A549 (cell line): ENCODE measurements at regions not wholly inside any gene's neighbourhood (a gene's known extent, or its start where the extent isn't known, plus 50 kb on each side); places are given as distances from the start of the nearest gene placed in this dataset.

Experiments
- ATAC-seq, 2 experiments: fragments of 200-7000 bp in 1 of 2; fragments of >200 bp in 1 of 2; cut with Nextera tagmentation in 1 of 2; cut with Tn5 transposase in 1 of 2; 3 replicates each; pipeline versions ENCODE4 v1.8.0 to v1.9.1; 2018 to 2020; ENCODE audit warnings: mild to moderate bottlenecking in 1 of 2, moderate library complexity in 1 of 2
- CTCF ChIA-PET: fragments of 300-600 bp; sonication (Branson Sonifier 250); formaldehyde crosslinking; extraction: SDS; loops from one replicate; lab custom pipeline; 2021; ENCODE audit warnings: antibody characterized with exemption, inconsistent platforms; lab: Yijun Ruan, JAX
- POLR2A ChIA-PET: fragments of 350-600 bp; formaldehyde crosslinking; extraction: SDS; loops from one replicate; lab custom pipeline; 2021; ENCODE audit warnings: antibody characterized with exemption, inconsistent platforms; lab: Yijun Ruan, JAX
- DNase-seq, 2 experiments: peaks; one replicate each; pipeline versions ENCODE4 v3.0.0 to v3.0.0-alpha.2; 2011 to 2016; ENCODE audit warnings: low read depth in 1 of 2, low spot score in 1 of 2
- FAIRE-seq: peaks from 2 replicates; lab custom pipeline; 2011; peaks lifted over from hg19 to GRCh38; lab: Jason Lieb, UNC
- H3K27ac ChIP-seq, 2 experiments: fragments of >200 bp; sonication (Bioruptor Twin); formaldehyde crosslinking; 3 replicates each; pipeline ENCODE4 v1.5.1; 2016 to 2017
- H3K4me1 ChIP-seq: fragments of >200 bp; sonication (Bioruptor Twin); formaldehyde crosslinking; 3 replicates; pipeline ENCODE4 v1.6.1; 2016
- H3K4me2 ChIP-seq: fragments of >200 bp; sonication (Bioruptor Twin); formaldehyde crosslinking; 3 replicates; pipeline ENCODE4 v1.6.1; 2016
- H3K4me3 ChIP-seq: fragments of >200 bp; sonication (Bioruptor Twin); formaldehyde crosslinking; 3 replicates; pipeline ENCODE4 v1.5.1; 2016
- H3K9me3 ChIP-seq: fragments of >200 bp; sonication (Bioruptor Twin); formaldehyde crosslinking; 3 replicates; pipeline ENCODE4 v1.6.1; 2016
- ATOH8 ChIP-seq: fragments of 250-450 bp; sonication (Bioruptor Pico); IDR thresholded peaks from 2 replicates; pipeline ENCODE4 v1.5.0; 2020; ENCODE audit warnings: low read depth, mild to moderate bottlenecking, moderate library complexity
- BCL3 ChIP-seq: fragments of >200 bp; sonication (Bioruptor Twin); formaldehyde crosslinking; IDR thresholded peaks from 3 replicates; pipeline ENCODE4 v1.6.1; 2016
- CHD2 ChIP-seq: fragments of 150-350 bp; IDR thresholded peaks from 2 replicates; pipeline ENCODE4 v1.6.1; 2014; ENCODE audit warnings: low read length; ENCODE audit not compliant: partially characterized antibody
- CTCF ChIP-seq: fragments of >200 bp; sonication (Bioruptor Twin); formaldehyde crosslinking; IDR thresholded peaks from 3 replicates; pipeline ENCODE4 v1.5.1; 2016
- EHMT2 ChIP-seq: fragments of 200-600 bp; sonication (generic); IDR thresholded peaks from 2 replicates; pipeline ENCODE4 v1.6.1; 2016; ENCODE audit warnings: antibody characterized with exemption, low read depth, mild to moderate bottlenecking, moderate library complexity
- ELK1 ChIP-seq: fragments of 150-350 bp; IDR thresholded peaks from 2 replicates; pipeline ENCODE4 v1.6.1; 2014; ENCODE audit warnings: low read depth, mild to moderate bottlenecking, low read length
- FOSB ChIP-seq: fragments of 250-450 bp; sonication (Bioruptor Pico); IDR thresholded peaks from 2 replicates; pipeline ENCODE4 v1.5.0; 2020; ENCODE audit warnings: mild to moderate bottlenecking, moderate library complexity
- HES2 ChIP-seq: fragments of >200 bp; sonication (Bioruptor Twin); formaldehyde crosslinking; IDR thresholded peaks from 2 replicates; pipeline ENCODE4 v1.6.1; 2016
- JUNB ChIP-seq: fragments of >200 bp; sonication (Bioruptor Twin); formaldehyde crosslinking; IDR thresholded peaks from 2 replicates; pipeline ENCODE4 v1.6.1; 2016
- NR3C1 ChIP-seq: fragments of >200 bp; sonication (Bioruptor Twin); formaldehyde crosslinking; IDR thresholded peaks from 3 replicates; pipeline ENCODE4 v1.6.1; 2017
- PBX3 ChIP-seq: IDR thresholded peaks from 2 replicates; pipeline ENCODE4 v1.6.1; 2012
- POLR2AphosphoS2 ChIP-seq: conservative IDR thresholded peaks from 2 replicates; pipeline ENCODE4 v1.6.1; 2012; ENCODE audit warnings: low read length, improper control_type of control experiment, inconsistent platforms
- RARB ChIP-seq: fragments of 250-450 bp; sonication (Bioruptor Pico); IDR thresholded peaks from 2 replicates; pipeline ENCODE4 v1.8.0; 2021; ENCODE audit warnings: mild to moderate bottlenecking, moderate library complexity
- REST ChIP-seq: fragments of 200-600 bp; sonication (generic); IDR thresholded peaks from 2 replicates; pipeline ENCODE4 v1.6.1; 2016; ENCODE audit warnings: antibody characterized with exemption, mild to moderate bottlenecking, moderate library complexity
- SMC3 ChIP-seq: fragments of >200 bp; sonication (Bioruptor Twin); formaldehyde crosslinking; IDR thresholded peaks from 3 replicates; pipeline ENCODE4 v1.6.1; 2018; ENCODE audit warnings: inconsistent platforms
- TP53 ChIP-seq: fragments of 250-450 bp; sonication (Bioruptor Pico); IDR thresholded peaks from 2 replicates; pipeline ENCODE4 v1.5.0; 2021; ENCODE audit warnings: mild to moderate bottlenecking, moderate library complexity
- ZNF302 ChIP-seq: fragments of 250-450 bp; sonication (Bioruptor Pico); IDR thresholded peaks from 2 replicates; pipeline ENCODE4 v1.9.0; 2021; ENCODE audit warnings: inconsistent platforms, mild to moderate bottlenecking, moderate library complexity
- WGBS: methylation state at CpG from one replicate; pipeline ENCODE4 v1.1.6; 2017; ENCODE audit errors: missing lambda C conversion rate; 5-methylcytosine and 5-hydroxymethylcytosine counted together

GRCh38 chr2:121837591-121837990 is 82.1 kb downstream of the TSN start:
- no peak for ATAC-seq
- H3K4me2 ChIP-seq: no peak overlapping the region
- no peak for TF ChIP-seq BCL3
- no peak for TF ChIP-seq REST
- TF ChIP-seq JUNB: no peak
- TF ChIP-seq ZNF302 (CRISPR knock-in tag): no peak
- ChIA-PET POLR2A (no interaction called here), CTCF (no interaction called here)
- no peak overlapping the region for H3K4me3 ChIP-seq
- no peak overlapping the region for H3K27ac ChIP-seq
- DNase-seq: no peak
- no peaks in the 10 kb centered on the region for H3K4me1 ChIP-seq
- FAIRE-seq: no peak
- no peaks in the 10 kb centered on the region for H3K9me3 ChIP-seq
- 44% methylated on average over 3 of the region's 3 CpGs for WGBS

GRCh38 chr2:121838551-121838950 is 83.1 kb downstream of the TSN start:
- ChIA-PET POLR2A (no interaction called here), CTCF (no interaction called here)
- H3K4me3 ChIP-seq: no peak overlapping the region
- ATAC-seq (no peak), FAIRE-seq (no peak), DNase-seq (no peak)
- H3K4me2 ChIP-seq: no peak overlapping the region
- 35% methylated on average over 2 of the region's 2 CpGs for WGBS
- H3K4me1 ChIP-seq: no peaks in the 10 kb centered on the region
- no peak overlapping the region for H3K27ac ChIP-seq
- no peaks in the 10 kb centered on the region for H3K9me3 ChIP-seq
- TF ChIP-seq HES2 (no peak), FOSB (CRISPR knock-in tag) (no peak), TP53 (no peak), CHD2 (no peak), SMC3 (no peak), PBX3 (no peak), EHMT2 (no peak), ATOH8 (CRISPR knock-in tag) (no peak), ELK1 (no peak), BCL3 (no peak), RARB (CRISPR knock-in tag) (no peak), NR3C1 (no peak), ZNF302 (CRISPR knock-in tag) (no peak), POLR2AphosphoS2 (no peak), CTCF (no peak)
